ENCODE measurements at regions not wholly inside any gene's neighbourhood (a gene's known extent, or its start where the extent isn't known, plus 50 kb on each side); places are given as distances from the start of the nearest gene placed in this dataset.

GRCh38 chr3:159674583-159674982 lies 314.1 kb upstream of the IL12A start:
- Histone ChIP-seq H4K20me1 (ENCODE audit: insufficient read depth) (no peaks in the 10 kb centered on the region), H3K9me2 (ENCODE audit: insufficient read depth) (no peaks in the 10 kb centered on the region; the same call in 1 of the 2 replicates), H3K27me3 (ENCODE audit: insufficient read depth, low read length) (no peaks in the 10 kb centered on the region), H2AFZ (ENCODE audit: low read depth, low read length, poor library complexity, severe bottlenecking) (no peak overlapping the region), H3K27ac (ENCODE audit: low read depth, low read length) (no peak overlapping the region), H3K9ac (ENCODE audit: low read length) (no peak overlapping the region), H3K4me1 (ENCODE audit: control insufficient read depth in 1 of 2, insufficient read depth in 2 of 2, low read length in 2 of 2) (no peaks in the 10 kb centered on the region), H3K36me3 (ENCODE audit: control insufficient read depth in 1 of 2, insufficient read depth in 2 of 2, low read length in 2 of 2) (no peaks in the 10 kb centered on the region), H3K9me3 (ENCODE audit: control insufficient read depth in 1 of 2, insufficient read depth in 1 of 2, low read depth in 1 of 2, low read length in 2 of 2) (no peaks in the 10 kb centered on the region), H3K4me2 (ENCODE audit: low read length) (no peak overlapping the region), H3K4me3 (replicated peaks in 1 of 2; ENCODE audit: low read depth in 1 of 2, low read length in 2 of 2) (no peak overlapping the region), H3K79me2 (ENCODE audit: insufficient read depth, low read length) (no peaks in the 10 kb centered on the region)
- no peak for ATAC-seq
- no TSS peak for BruUV-seq (replicated peaks)
- ChIA-PET CTCF (no interaction called here), RAD21 (ENCODE audit: low non-redundant PET in 1 of 2, low total read pairs in 2 of 2, uncharacterized antibody in 2 of 2, unreplicated experiment in 2 of 2) (no interaction called here), POLR2A (no interaction called here)
- no peak for DNase-seq (ENCODE audit: low read depth, low spot score)
- TF ChIP-seq SRF (IDR thresholded peaks at IDR 0.05; ENCODE audit: low read depth): no peak
- TF ChIP-seq CEBPB (IDR thresholded peaks at IDR 0.05; ENCODE audit: low read depth): no peak
- no peak for TF ChIP-seq ATF3 (IDR thresholded peaks at IDR 0.05)
- TF ChIP-seq POLR2A (IDR thresholded peaks at IDR 0.05; ENCODE audit: borderline replicate concordance, extremely low read depth, insufficient read depth, insufficient read length): no peak
- TF ChIP-seq JUND (IDR thresholded peaks at IDR 0.05): no peak
- intact Hi-C loops (cut with micrococcal nuclease): no loop called here

DNA sequence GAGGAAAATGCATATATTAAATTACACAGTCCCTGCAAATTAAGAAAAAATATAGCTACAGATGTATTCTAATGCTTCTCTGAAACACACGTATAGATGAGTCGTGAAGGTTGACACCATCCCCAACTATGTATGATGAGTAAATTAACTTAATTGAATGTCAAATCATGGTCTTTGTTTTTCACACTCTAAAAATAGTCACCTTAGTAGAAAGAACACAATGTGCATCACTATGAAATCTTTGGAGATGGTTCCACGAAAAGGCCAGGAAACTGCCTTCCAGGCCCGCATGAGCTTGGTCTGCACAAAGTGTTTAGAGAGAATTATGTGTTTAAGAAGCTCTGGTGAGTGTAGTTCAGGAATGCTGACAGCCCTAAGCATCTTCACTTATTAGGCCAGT lies 313.4 kb upstream of the IL12A start:
- TF ChIP-seq CBX3 (IDR thresholded peaks at IDR 0.05; ENCODE audit: low read depth) (no peak), RAD21 (IDR thresholded peaks at IDR 0.05; ENCODE audit: low read depth) (no peak), POLR2AphosphoS5 (IDR thresholded peaks at IDR 0.05; ENCODE audit: low read depth, low read length) (no peak), SRF (IDR thresholded peaks at IDR 0.05; ENCODE audit: low read depth) (no peak), ELF1 (IDR thresholded peaks at IDR 0.05; ENCODE audit: borderline replicate concordance, low read depth) (no peak), SP1 (IDR thresholded peaks at IDR 0.05; ENCODE audit: low read depth) (no peak), ZNF274 (IDR thresholded peaks at IDR 0.05; ENCODE audit: low read depth, low read length) (no peak), EZH2 (IDR thresholded peaks at IDR 0.05) (no peak)
- TF ChIP-seq, protein P1, sequence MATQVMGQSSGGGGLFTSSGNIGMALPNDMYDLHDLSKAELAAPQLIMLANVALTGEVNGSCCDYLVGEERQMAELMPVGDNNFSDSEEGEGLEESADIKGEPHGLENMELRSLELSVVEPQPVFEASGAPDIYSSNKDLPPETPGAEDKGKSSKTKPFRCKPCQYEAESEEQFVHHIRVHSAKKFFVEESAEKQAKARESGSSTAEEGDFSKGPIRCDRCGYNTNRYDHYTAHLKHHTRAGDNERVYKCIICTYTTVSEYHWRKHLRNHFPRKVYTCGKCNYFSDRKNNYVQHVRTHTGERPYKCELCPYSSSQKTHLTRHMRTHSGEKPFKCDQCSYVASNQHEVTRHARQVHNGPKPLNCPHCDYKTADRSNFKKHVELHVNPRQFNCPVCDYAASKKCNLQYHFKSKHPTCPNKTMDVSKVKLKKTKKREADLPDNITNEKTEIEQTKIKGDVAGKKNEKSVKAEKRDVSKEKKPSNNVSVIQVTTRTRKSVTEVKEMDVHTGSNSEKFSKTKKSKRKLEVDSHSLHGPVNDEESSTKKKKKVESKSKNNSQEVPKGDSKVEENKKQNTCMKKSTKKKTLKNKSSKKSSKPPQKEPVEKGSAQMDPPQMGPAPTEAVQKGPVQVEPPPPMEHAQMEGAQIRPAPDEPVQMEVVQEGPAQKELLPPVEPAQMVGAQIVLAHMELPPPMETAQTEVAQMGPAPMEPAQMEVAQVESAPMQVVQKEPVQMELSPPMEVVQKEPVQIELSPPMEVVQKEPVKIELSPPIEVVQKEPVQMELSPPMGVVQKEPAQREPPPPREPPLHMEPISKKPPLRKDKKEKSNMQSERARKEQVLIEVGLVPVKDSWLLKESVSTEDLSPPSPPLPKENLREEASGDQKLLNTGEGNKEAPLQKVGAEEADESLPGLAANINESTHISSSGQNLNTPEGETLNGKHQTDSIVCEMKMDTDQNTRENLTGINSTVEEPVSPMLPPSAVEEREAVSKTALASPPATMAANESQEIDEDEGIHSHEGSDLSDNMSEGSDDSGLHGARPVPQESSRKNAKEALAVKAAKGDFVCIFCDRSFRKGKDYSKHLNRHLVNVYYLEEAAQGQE (IDR thresholded peaks at IDR 0.05; ENCODE audit: low read depth): no peak
- Histone ChIP-seq H3K27me3 (ENCODE audit: insufficient read depth, low read length) (no peaks in the 10 kb centered on the region), H3K4me2 (ENCODE audit: low read length) (no peak overlapping the region), H3K9ac (ENCODE audit: low read length) (no peak overlapping the region), H3K36me3 (ENCODE audit: control insufficient read depth in 1 of 2, insufficient read depth in 2 of 2, low read length in 2 of 2) (no peaks in the 10 kb centered on the region), H3K79me2 (ENCODE audit: insufficient read depth, low read length) (no peaks in the 10 kb centered on the region), H3K4me3 (replicated peaks in 1 of 2; ENCODE audit: low read depth in 1 of 2, low read length in 2 of 2) (no peak overlapping the region), H3K9me3 (ENCODE audit: control insufficient read depth in 1 of 2, insufficient read depth in 1 of 2, low read depth in 1 of 2, low read length in 2 of 2) (no peaks in the 10 kb centered on the region), H3K27ac (ENCODE audit: low read depth, low read length) (no peak overlapping the region), H3K9me2 (ENCODE audit: insufficient read depth) (no peaks in the 10 kb centered on the region; the same call in 1 of the 2 replicates), H2AFZ (ENCODE audit: low read depth, low read length, poor library complexity, severe bottlenecking) (no peak overlapping the region), H4K20me1 (ENCODE audit: insufficient read depth) (no peaks in the 10 kb centered on the region), H3K4me1 (ENCODE audit: control insufficient read depth in 1 of 2, insufficient read depth in 2 of 2, low read length in 2 of 2) (no peaks in the 10 kb centered on the region)
- POLR2A ChIA-PET: no interaction called here
- no peak for ATAC-seq
- DNase-seq (ENCODE audit: low read depth, low spot score): no peak
- CTCF ChIA-PET: no interaction called here
- intact Hi-C loops (cut with micrococcal nuclease): no loop called here
- no TSS peak for BruUV-seq (replicated peaks)
- RAD21 ChIA-PET (ENCODE audit: low non-redundant PET in 1 of 2, low total read pairs in 2 of 2, uncharacterized antibody in 2 of 2, unreplicated experiment in 2 of 2): no interaction called here

Data from HCT116 (cell line).